ENCODE measurements at regions not wholly inside any gene's neighbourhood (a gene's known extent, or its start where the extent isn't known, plus 50 kb on each side); places are given as distances from the start of the nearest gene placed in this dataset.

- H3K36me3 Mint-ChIP-seq: no peaks in the 10 kb centered on the region
- H3K9me3 Mint-ChIP-seq: peaks cover 0 to 9% of the 10 kb centered on the region in 2 donors
- DNase-seq (no peak), ATAC-seq (replicated peaks) (no peak)
- H3K4me3 Mint-ChIP-seq: no peak overlapping the region
- no peak overlapping the region for H3K27ac Mint-ChIP-seq
- H3K27me3 Mint-ChIP-seq: no peaks in the 10 kb centered on the region
- H3K4me1 Mint-ChIP-seq: no peaks in the 10 kb centered on the region
These were observed 123.6 kb upstream of the TENM4 start for GRCh38 chr11:79564288-79564925.

DNA sequence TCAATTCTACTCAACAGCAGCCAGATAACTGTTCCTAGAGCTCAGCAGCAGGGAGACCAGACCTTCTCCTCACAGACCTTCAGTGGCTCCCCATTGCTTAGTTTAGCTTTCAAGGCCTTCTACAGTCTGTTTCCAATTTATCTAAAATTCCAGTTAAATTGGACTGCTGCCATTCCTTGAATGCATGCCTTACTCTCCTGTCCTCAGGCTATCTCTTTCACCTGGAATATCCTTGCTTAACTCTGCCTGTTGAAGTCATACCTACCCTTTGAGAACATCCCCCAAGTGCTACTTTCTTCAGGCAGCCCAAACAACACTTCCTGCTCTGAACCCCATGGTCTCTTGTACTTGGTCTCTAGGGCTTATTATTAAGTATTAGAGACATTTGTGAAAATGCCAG, 120.7 kb upstream of the TENM4 start:
- H3K9me3 Mint-ChIP-seq: peaks cover 0 to 8% of the 10 kb centered on the region in 2 donors

DNA sequence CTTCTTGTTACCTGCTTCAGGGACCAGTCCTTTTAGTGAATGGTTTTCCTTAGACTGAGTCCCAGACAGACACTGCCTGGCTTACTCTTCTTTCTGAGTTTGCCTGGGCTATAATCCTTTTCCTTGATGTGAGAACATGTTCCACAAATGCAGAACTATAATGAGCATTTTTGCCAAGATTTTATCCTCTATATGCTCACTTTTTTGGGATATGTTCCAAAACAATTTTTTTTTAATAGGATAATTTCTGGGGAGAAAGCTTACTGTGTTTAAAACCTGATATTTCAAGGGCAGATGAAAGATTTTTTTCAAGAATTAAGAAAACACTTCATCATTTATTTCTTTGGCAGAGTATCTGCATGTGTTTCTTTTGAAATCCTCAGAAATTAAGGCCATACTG, 110.0 kb upstream of the TENM4 start:
- DNase-seq (no peak), ATAC-seq (replicated peaks) (no peak)
- Mint-ChIP-seq H3K27ac (no peak overlapping the region), H3K4me1 (no peaks in the 10 kb centered on the region), H3K4me3 (no peak overlapping the region), H3K36me3 (peaks cover 0 to 1% of the 10 kb centered on the region in 2 donors), H3K27me3 (no peaks in the 10 kb centered on the region), H3K9me3 (peaks cover 0 to 6% of the 10 kb centered on the region in 2 donors)

More for the DNA sequence above, 120.7 kb upstream of the TENM4 start:
- ATAC-seq (replicated peaks) (no peak), DNase-seq (no peak)
- no peaks in the 10 kb centered on the region for H3K27me3 Mint-ChIP-seq
- H3K4me3 Mint-ChIP-seq: no peak overlapping the region
- no peak overlapping the region for H3K27ac Mint-ChIP-seq
- no peaks in the 10 kb centered on the region for H3K4me1 Mint-ChIP-seq
- H3K36me3 Mint-ChIP-seq: no peaks in the 10 kb centered on the region

GRCh38 chr11:79547256-79547655, 106.4 kb upstream of the TENM4 start:
- Mint-ChIP-seq H3K27ac (no peak overlapping the region), H3K36me3 (no peaks in the 10 kb centered on the region), H3K4me3 (no peak overlapping the region), H3K27me3 (peaks cover 3 to 5% of the 10 kb centered on the region in 2 donors), H3K4me1 (no peaks in the 10 kb centered on the region), H3K9me3 (peaks cover 0 to 3% of the 10 kb centered on the region in 2 donors)
- DNase-seq (no peak), ATAC-seq (replicated peaks) (no peak)

- Mint-ChIP-seq H3K27me3 (peaks cover 5 to 6% of the 10 kb centered on the region in 2 donors), H3K4me1 (no peaks in the 10 kb centered on the region), H3K9me3 (peaks cover 0 to 2% of the 10 kb centered on the region in 2 donors)
These were observed 105.5 kb upstream of the TENM4 start for GRCh38 chr11:79546351-79546750.

DNA sequence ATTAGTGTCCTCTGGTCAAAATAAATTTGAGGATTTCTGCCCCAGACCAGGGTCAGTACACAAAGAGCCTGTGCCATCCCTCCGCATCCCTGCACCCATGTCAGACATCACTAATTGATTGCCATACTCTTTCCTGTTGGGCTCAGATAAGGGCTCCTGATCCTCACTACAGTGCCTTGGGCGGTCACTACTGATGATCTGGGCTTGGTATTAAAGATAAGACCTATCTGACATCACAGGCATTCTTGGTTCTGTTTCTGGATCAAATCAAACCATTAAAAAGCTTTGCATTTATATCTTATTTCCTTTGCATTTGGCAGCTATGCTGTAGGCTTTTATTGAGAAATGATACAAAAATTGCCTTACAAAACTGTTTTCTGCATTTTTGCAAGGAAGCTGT, 103.5 kb upstream of the TENM4 start:
- Mint-ChIP-seq H3K27ac (no peak overlapping the region), H3K4me1 (no peaks in the 10 kb centered on the region), H3K9me3 (peaks cover 0 to under 1% of the 10 kb centered on the region in 2 donors), H3K27me3 (peaks cover 5 to 6% of the 10 kb centered on the region in 2 donors), H3K4me3 (no peak overlapping the region), H3K36me3 (no peaks in the 10 kb centered on the region)
- DNase-seq (no peak), ATAC-seq (replicated peaks) (no peak)

More at GRCh38 chr11:79546351-79546750, 105.5 kb upstream of the TENM4 start:
- Mint-ChIP-seq H3K36me3 (no peaks in the 10 kb centered on the region), H3K27ac (no peak overlapping the region), H3K4me3 (no peak overlapping the region)
- ATAC-seq (replicated peaks) (peak in 1 of 2 donors; percentile 23), DNase-seq (no peak)

GRCh38 chr11:79543101-79543500, 102.3 kb upstream of the TENM4 start:
- Mint-ChIP-seq H3K4me3 (no peak overlapping the region), H3K9me3 (peaks cover 0 to 1% of the 10 kb centered on the region in 2 donors), H3K4me1 (no peaks in the 10 kb centered on the region), H3K27ac (no peak overlapping the region), H3K36me3 (no peaks in the 10 kb centered on the region), H3K27me3 (peaks cover 5 to 9% of the 10 kb centered on the region in 2 donors)
- DNase-seq: no peak
- no peak for ATAC-seq (replicated peaks)

DNA sequence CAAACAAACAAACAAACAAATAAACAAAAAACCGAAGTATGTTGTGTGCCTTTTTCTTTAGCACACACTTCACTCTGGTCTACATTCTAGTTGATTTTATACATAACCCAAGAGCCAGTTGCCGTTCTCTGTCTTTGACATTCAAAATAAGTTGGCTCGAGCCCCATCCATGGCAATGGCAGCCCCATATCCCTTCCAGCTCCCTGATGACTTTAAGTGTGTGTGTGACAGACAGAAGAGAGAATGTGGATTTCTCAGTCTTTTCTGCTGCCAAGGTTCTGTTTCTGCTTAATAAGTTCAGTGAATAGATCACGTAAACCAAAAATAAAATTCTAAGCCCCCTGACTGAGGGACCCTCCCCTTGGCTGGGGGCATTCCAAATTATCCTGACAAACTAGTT, 100.6 kb upstream of the TENM4 start:
- Mint-ChIP-seq H3K4me3 (no peak overlapping the region), H3K4me1 (no peaks in the 10 kb centered on the region), H3K9me3 (peaks cover 1 to 3% of the 10 kb centered on the region in 2 donors), H3K27ac (no peak overlapping the region), H3K36me3 (no peaks in the 10 kb centered on the region), H3K27me3 (peaks cover 5 to 12% of the 10 kb centered on the region in 2 donors)
- ATAC-seq (replicated peaks) (no peak), DNase-seq (no peak)

- no peak overlapping the region for H3K27ac Mint-ChIP-seq
- peaks cover 1 to 7% of the 10 kb centered on the region in 2 donors for H3K9me3 Mint-ChIP-seq
- ATAC-seq (replicated peaks) (no peak), DNase-seq (no peak)
- H3K4me1 Mint-ChIP-seq: no peaks in the 10 kb centered on the region
- peaks cover 5 to 16% of the 10 kb centered on the region in 2 donors for H3K27me3 Mint-ChIP-seq
- no peak overlapping the region for H3K4me3 Mint-ChIP-seq
- no peaks in the 10 kb centered on the region for H3K36me3 Mint-ChIP-seq
These were observed 97.9 kb upstream of the TENM4 start for GRCh38 chr11:79538775-79539174.

DNA sequence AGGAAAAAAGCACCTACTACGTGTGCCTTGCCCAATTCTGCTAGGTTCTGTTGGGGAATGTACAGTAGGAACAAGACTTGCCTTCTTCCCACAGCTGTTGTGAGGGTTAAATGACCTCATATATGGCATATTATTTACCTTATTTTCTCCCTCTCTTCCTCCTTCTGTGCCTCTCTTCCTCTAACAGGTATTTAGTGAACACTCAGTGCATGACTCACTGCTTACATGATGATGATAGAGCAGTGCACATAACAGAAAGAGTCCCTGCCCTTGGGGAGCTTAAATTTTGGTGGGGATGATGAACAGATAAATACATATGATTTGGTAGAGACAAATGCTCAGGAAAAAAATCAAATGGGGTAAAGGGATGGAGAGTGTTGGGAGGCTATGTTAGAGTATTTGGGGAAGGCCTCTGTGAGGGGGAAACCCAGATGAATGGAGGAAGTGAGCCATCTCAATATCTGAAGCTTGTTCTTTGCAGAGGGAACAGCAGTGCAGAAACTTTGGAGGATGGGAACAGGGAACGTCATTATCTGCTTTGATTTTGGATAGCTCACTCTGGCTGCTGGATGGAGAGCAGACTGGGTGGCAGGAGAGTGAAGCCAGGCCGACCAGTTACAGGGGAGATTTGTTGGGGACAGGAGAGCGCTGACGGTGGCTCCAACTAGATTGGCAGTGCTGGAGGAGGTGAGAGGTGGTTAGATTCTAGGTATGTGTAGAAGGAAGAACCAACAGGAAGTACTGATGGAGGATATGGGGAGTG, 95.5 kb upstream of the TENM4 start:
- H3K27ac Mint-ChIP-seq: no peak overlapping the region
- ATAC-seq (replicated peaks): peak in 1 of 2 donors; percentile 42
- no peak overlapping the region for H3K4me3 Mint-ChIP-seq
- peaks cover 1 to 7% of the 10 kb centered on the region in 2 donors for H3K9me3 Mint-ChIP-seq
- DNase-seq: no peak
- peaks cover 0 to 10% of the 10 kb centered on the region in 2 donors for H3K27me3 Mint-ChIP-seq
- no peaks in the 10 kb centered on the region for H3K36me3 Mint-ChIP-seq
- H3K4me1 Mint-ChIP-seq: no peaks in the 10 kb centered on the region

- no peak for ATAC-seq (replicated peaks)
- Mint-ChIP-seq H3K27me3 (peaks cover 0 to 10% of the 10 kb centered on the region in 2 donors), H3K4me3 (no peak overlapping the region), H3K27ac (no peak overlapping the region), H3K36me3 (no peaks in the 10 kb centered on the region), H3K4me1 (no peaks in the 10 kb centered on the region), H3K9me3 (peaks cover 1 to 7% of the 10 kb centered on the region in 2 donors)
- DNase-seq: no peak
These were observed 94.8 kb upstream of the TENM4 start for GRCh38 chr11:79535606-79536005.

GRCh38 chr11:79525257-79525656, 84.4 kb upstream of the TENM4 start:
- Mint-ChIP-seq H3K27ac (no peak overlapping the region), H3K27me3 (peaks cover 0 to 8% of the 10 kb centered on the region in 2 donors), H3K4me3 (no peak overlapping the region), H3K9me3 (peaks cover 2 to 5% of the 10 kb centered on the region in 2 donors), H3K4me1 (no peaks in the 10 kb centered on the region), H3K36me3 (no peaks in the 10 kb centered on the region)
- DNase-seq (no peak), ATAC-seq (replicated peaks) (no peak)

GRCh38 chr11:79522626-79523025, 81.8 kb upstream of the TENM4 start:
- ATAC-seq (replicated peaks): no peak
- H3K4me3 Mint-ChIP-seq: no peak overlapping the region
- H3K4me1 Mint-ChIP-seq: no peaks in the 10 kb centered on the region
- no peaks in the 10 kb centered on the region for H3K36me3 Mint-ChIP-seq
- DNase-seq: no peak
- no peak overlapping the region for H3K27ac Mint-ChIP-seq
- peaks cover 2 to 5% of the 10 kb centered on the region in 2 donors for H3K9me3 Mint-ChIP-seq
- H3K27me3 Mint-ChIP-seq: peaks cover 0 to 6% of the 10 kb centered on the region in 2 donors

GRCh38 chr11:79520086-79520485, 79.3 kb upstream of the TENM4 start:
- H3K27ac Mint-ChIP-seq: no peak overlapping the region
- no peaks in the 10 kb centered on the region for H3K4me1 Mint-ChIP-seq
- H3K9me3 Mint-ChIP-seq: peaks cover 1 to 5% of the 10 kb centered on the region in 2 donors
- peaks cover 0 to 9% of the 10 kb centered on the region in 2 donors for H3K27me3 Mint-ChIP-seq
- no peak overlapping the region for H3K4me3 Mint-ChIP-seq
- no peaks in the 10 kb centered on the region for H3K36me3 Mint-ChIP-seq
- no peak for DNase-seq
- ATAC-seq (replicated peaks): no peak

- Mint-ChIP-seq H3K27ac (no peak overlapping the region), H3K36me3 (no peaks in the 10 kb centered on the region), H3K9me3 (peaks cover 1 to 4% of the 10 kb centered on the region in 2 donors), H3K27me3 (peaks cover 5 to 10% of the 10 kb centered on the region in 2 donors), H3K4me3 (no peak overlapping the region), H3K4me1 (no peaks in the 10 kb centered on the region)
- no peak for DNase-seq
- no peak for ATAC-seq (replicated peaks)
These were observed 75.0 kb upstream of the TENM4 start for GRCh38 chr11:79515781-79516180.

All from stimulated activated naive B cell treated with anti-CD40 and anti-IgM and Interleukin-4, amounts not matched to agents 10 μg/mL and 1 μg/mL and 100 μg/mL, for 72 hours (primary cell).